A549 (cell line): ENCODE measurements at regions not wholly inside any gene's neighbourhood (a gene's known extent, or its start where the extent isn't known, plus 50 kb on each side); places are given as distances from the start of the nearest gene placed in this dataset.

Source experiments
- BCL3 ChIP-seq: fragments of >200 bp; sonication (Bioruptor Twin); formaldehyde crosslinking; IDR thresholded peaks from 3 replicates; pipeline ENCODE4 v1.6.1; 2016
- BHLHE40 ChIP-seq: IDR thresholded peaks from 2 replicates; pipeline ENCODE4 v1.6.1; 2012; ENCODE audit warnings: low read depth, low read length, inconsistent platforms
- CBX2 ChIP-seq: fragments of 200-600 bp; sonication (generic); IDR thresholded peaks from 2 replicates; pipeline ENCODE4 v1.6.1; 2016; ENCODE audit warnings: low read depth, mild to moderate bottlenecking, borderline replicate concordance
- CEBPB ChIP-seq, 2 experiments: fragments of >200 bp in 1 of 2; sonication (Bioruptor Twin) in 1 of 2; formaldehyde crosslinking in 1 of 2; IDR thresholded peaks; 2 replicates each; pipeline ENCODE4 v1.6.1; 2012 to 2016
- CTCF ChIP-seq: fragments of >200 bp; sonication (Bioruptor Twin); formaldehyde crosslinking; IDR thresholded peaks from 3 replicates; pipeline ENCODE4 v1.5.1; 2016
- EP300 ChIP-seq, 2 experiments: fragments of >200 bp; sonication (Bioruptor Twin); formaldehyde crosslinking; IDR thresholded peaks; 2 replicates in 1 of 2; 3 replicates in 1 of 2; pipeline ENCODE4 v1.6.1; 2016 to 2017
- JUN ChIP-seq, 2 experiments: fragments of >200 bp; sonication (Bioruptor Twin); formaldehyde crosslinking; IDR thresholded peaks; 2 replicates in 1 of 2; 3 replicates in 1 of 2; pipeline ENCODE4 v1.6.1; 2016 to 2017
- MAFK ChIP-seq: fragments of 450-650 bp; IDR thresholded peaks from 2 replicates; pipeline ENCODE4 v1.6.1; 2014; ENCODE audit not compliant: partially characterized antibody
- POLR2A ChIP-seq: IDR thresholded peaks from 2 replicates; pipeline ENCODE4 v1.6.1; 2012; ENCODE audit warnings: mild to moderate bottlenecking, low read length

- TF ChIP-seq BCL3 (no peak), JUN (IDR thresholded peaks at IDR 0.05) (no peak), MAFK (no peak), POLR2A (no peak), EP300 (IDR thresholded peaks at IDR 0.05) (no peak), BHLHE40 (no peak), CBX2 (no peak), CEBPB (IDR thresholded peaks at IDR 0.05) (no peak), CTCF (no peak)
Observed at GRCh38 chrY:12500096-12500495, 200.9 kb upstream of the USP9Y start.
